H1 (cell line): ENCODE measurements at regions not wholly inside any gene's neighbourhood (a gene's known extent, or its start where the extent isn't known, plus 50 kb on each side); places are given as distances from the start of the nearest gene placed in this dataset.

Source experiments
- ATF2 ChIP-seq: IDR thresholded peaks from 2 replicates; pipeline ENCODE4 v1.6.1; 2012; ENCODE audit warnings: low read length, inconsistent platforms
- JUN ChIP-seq: IDR thresholded peaks from 2 replicates; pipeline ENCODE4 v1.6.1; 2011; ENCODE audit warnings: low read depth, mild to moderate bottlenecking, improper control_type of control experiment, low read length
- KDM1A ChIP-seq: fragments of 200-600, 300-600 bp; sonication (generic); IDR thresholded peaks from 2 replicates; pipeline ENCODE4 v1.7.1; 2016; ENCODE audit warnings: mild to moderate bottlenecking, low read length, borderline replicate concordance

DNA sequence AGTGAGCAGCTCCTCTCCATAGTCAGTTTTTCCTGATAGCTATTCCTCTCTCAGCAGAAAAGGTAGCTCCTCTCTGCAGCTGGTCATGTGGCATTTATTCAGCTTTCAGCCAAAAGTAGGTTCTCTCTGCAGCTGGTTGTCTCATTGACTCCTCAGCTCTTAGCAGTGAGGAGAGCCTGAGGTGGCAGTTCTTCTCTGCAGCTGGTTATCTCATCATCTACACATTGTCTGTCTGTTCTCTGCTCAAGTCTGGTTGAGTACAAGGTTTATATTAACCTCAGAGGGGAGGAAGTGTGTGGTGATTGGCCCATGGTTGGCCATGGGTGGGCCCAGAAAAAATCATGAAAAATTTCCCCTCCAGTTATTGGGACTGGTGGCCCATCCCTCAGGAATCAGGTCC, 338.3 kb downstream of the KDM5D start (continued):
- no peak for TF ChIP-seq ATF2
- TF ChIP-seq JUN = no peak
- TF ChIP-seq KDM1A = no peak
